Right lobe of liver (tissue), 6 donors: ENCODE measurements at regions not wholly inside any gene's neighbourhood (a gene's known extent, or its start where the extent isn't known, plus 50 kb on each side); places are given as distances from the start of the nearest gene placed in this dataset.

Experiments used
- ATAC-seq, 4 donors: fragments of 200-7000 bp; cut with Tn5 transposase; one replicate each; pipeline ENCODE4 v1.9.1; 2020; ENCODE audit warnings: mild to moderate bottlenecking in 4 of 4, moderate library complexity in 4 of 4
- DNase-seq, 3 donors: peaks; one replicate each; pipeline ENCODE4 v3.0.0-alpha.2; 2020
- H3K27ac ChIP-seq, 3 donors: fragments of 200-600 bp; one replicate each; pipeline ENCODE4 v1.8.0; 2022
- H3K27me3 ChIP-seq, 2 donors: fragments of 200-600 bp; one replicate each; pipeline ENCODE4 v1.8.0; 2022
- H3K36me3 ChIP-seq, 4 donors: fragments of 200-600 bp; sonication (generic) in 1 of 4; one replicate each; pipeline versions ENCODE4 v1.5.1 to v1.8.0; 2017 to 2022; ENCODE audit warnings: control low read depth in 1 of 4
- H3K4me1 ChIP-seq, 4 donors: fragments of 200-600 bp; sonication (generic) in 1 of 4; one replicate each; pipeline versions ENCODE4 v1.5.1 to v1.8.0; 2017 to 2022; ENCODE audit warnings: control low read depth in 1 of 4
- H3K4me3 ChIP-seq, 3 donors: fragments of 200-600 bp; one replicate each; pipeline ENCODE4 v1.8.0; 2022
- H3K9me3 ChIP-seq, 4 donors: fragments of 200-600 bp; sonication (generic) in 1 of 4; one replicate each; pipeline versions ENCODE4 v1.5.1 to v1.8.0; 2017 to 2022; ENCODE audit warnings: control low read depth in 1 of 4
- CTCF ChIP-seq, 4 donors: fragments of 200-600 bp in 3 of 4; fragments of 450-650 bp in 1 of 4; IDR thresholded peaks; one replicate each; pipeline versions ENCODE4 v1.5.1 to v1.8.0; 2016 to 2022; ENCODE audit warnings: antibody characterized with exemption in 4 of 4, mild to moderate bottlenecking in 2 of 4
- POLR2A ChIP-seq: fragments of 450-650 bp; IDR thresholded peaks from one replicate; pipeline ENCODE4 v1.6.1; 2017; ENCODE audit warnings: antibody characterized with exemption, mild to moderate bottlenecking
- WGBS: methylation state at CpG from one replicate; pipeline ENCODE4 v1.1.6; 2018; ENCODE audit warnings: low coverage, low lambda C conversion rate; ENCODE audit not compliant: insufficient coverage; ENCODE audit errors: missing lambda C conversion rate; 5-methylcytosine and 5-hydroxymethylcytosine counted together
- intact Hi-C, 2 donors: fragments of 100-400 bp; cut with DNase I; formaldehyde crosslinking; loops; one replicate each; pipeline versions ENCODE4 v1.11.2 to v1.14.1; 2022
- donor health status: DM: no; HTN: yes; CAD: no.
- donor health status: DM: no; HTN: no; CAD: no.
- donor health status: DM: no; HTN: no; CAD: no.
- donor health status: DM: no; HTN: yes; CAD: no.
- donor health status: DM: no; HTN: yes; CAD: no.

DNA sequence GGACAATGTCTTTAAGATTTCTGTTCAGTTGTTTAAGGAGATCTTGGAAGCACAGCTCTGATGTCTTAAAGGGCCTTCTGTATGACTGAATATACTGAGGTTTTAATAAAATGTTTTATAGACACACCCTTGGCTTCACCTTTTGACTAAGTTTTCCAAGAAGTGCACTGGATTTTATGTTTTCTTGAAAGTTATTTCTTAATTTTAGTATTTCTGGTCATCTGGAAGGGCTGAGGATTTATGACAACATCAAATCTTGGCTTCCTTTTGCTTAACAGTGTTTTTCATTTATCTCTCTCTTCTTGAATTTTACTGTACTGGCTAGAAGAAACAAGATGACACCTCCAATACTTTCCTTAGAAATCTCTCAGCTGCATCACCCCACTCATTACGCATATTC, 2423.4 kb downstream of the LRRC4C start:
- no peak overlapping the region for H3K4me3 ChIP-seq
- no peak for TF ChIP-seq POLR2A
- no peak for TF ChIP-seq CTCF (IDR thresholded peaks at IDR 0.05)
- no peaks in the 10 kb centered on the region for H3K9me3 ChIP-seq
- H3K27ac ChIP-seq: no peak overlapping the region
- H3K4me1 ChIP-seq: no peaks in the 10 kb centered on the region
- ATAC-seq (no peak), DNase-seq (no peak)
- H3K36me3 ChIP-seq: no peaks in the 10 kb centered on the region
- H3K27me3 ChIP-seq: no peaks in the 10 kb centered on the region
- 53% methylated on average over 1 of the region's 1 CpG for WGBS
- intact Hi-C loops: no loop called here

- ATAC-seq (no peak), DNase-seq (no peak)
- intact Hi-C loops: no loop called here
- WGBS: 55% methylated on average over 5 of the region's 5 CpGs
- no peak overlapping the region for H3K4me3 ChIP-seq
- no peaks in the 10 kb centered on the region for H3K4me1 ChIP-seq
- H3K9me3 ChIP-seq: no peaks in the 10 kb centered on the region
- H3K27me3 ChIP-seq: no peaks in the 10 kb centered on the region
- H3K27ac ChIP-seq: no peak overlapping the region
- H3K36me3 ChIP-seq: no peaks in the 10 kb centered on the region
- TF ChIP-seq POLR2A: no peak
- no peak for TF ChIP-seq CTCF (IDR thresholded peaks at IDR 0.05)
Observed at GRCh38 chr11:39021539-39021938, 2423.5 kb upstream of the RAG2 start.

- Histone ChIP-seq H3K27me3 (no peaks in the 10 kb centered on the region), H3K27ac (no peak overlapping the region), H3K9me3 (no peaks in the 10 kb centered on the region), H3K4me1 (no peaks in the 10 kb centered on the region), H3K36me3 (no peaks in the 10 kb centered on the region), H3K4me3 (no peak overlapping the region)
- ATAC-seq (no peak), DNase-seq (no peak)
- intact Hi-C loops: no loop called here
- TF ChIP-seq CTCF (IDR thresholded peaks at IDR 0.05): no peak
- no peak for TF ChIP-seq POLR2A
Observed at GRCh38 chr11:39011797-39012196, 2413.8 kb upstream of the RAG2 start.

GRCh38 chr11:38990841-38991240, 2392.8 kb upstream of the RAG2 start:
- Histone ChIP-seq H3K27ac (no peak overlapping the region), H3K4me3 (no peak overlapping the region), H3K36me3 (no peaks in the 10 kb centered on the region), H3K27me3 (no peaks in the 10 kb centered on the region), H3K9me3 (no peaks in the 10 kb centered on the region), H3K4me1 (no peaks in the 10 kb centered on the region)
- no peak for DNase-seq
- TF ChIP-seq CTCF (IDR thresholded peaks at IDR 0.05) (no peak), POLR2A (no peak)
- intact Hi-C loops: no loop called here
- WGBS: 43% methylated on average over 2 of the region's 2 CpGs
- ATAC-seq: no peak

DNA sequence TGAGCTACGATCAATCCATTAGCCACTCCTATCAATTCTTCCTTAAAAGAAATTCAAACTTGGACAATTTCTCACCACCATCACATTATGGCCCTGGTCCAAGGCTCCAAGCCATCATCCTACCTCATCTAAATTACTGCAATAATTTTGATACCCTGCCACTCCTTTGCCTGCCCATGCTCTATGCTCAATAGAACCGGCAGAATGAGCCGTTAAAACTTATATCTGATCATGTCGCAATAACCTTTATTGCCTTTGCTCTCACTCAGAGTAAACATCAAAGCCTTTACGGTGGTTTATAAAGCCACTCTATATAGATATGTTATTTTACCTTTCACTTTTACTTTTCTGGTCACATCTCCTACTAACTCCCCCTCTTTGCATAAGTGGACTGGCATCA, 2392.1 kb upstream of the RAG2 start:
- no peak for TF ChIP-seq POLR2A
- TF ChIP-seq CTCF (IDR thresholded peaks at IDR 0.05): no peak

More for the DNA sequence above, 2392.1 kb upstream of the RAG2 start:
- no peaks in the 10 kb centered on the region for H3K9me3 ChIP-seq
- no peak overlapping the region for H3K27ac ChIP-seq
- ATAC-seq: no peak
- 38% methylated on average over 5 of the region's 5 CpGs for WGBS
- H3K4me3 ChIP-seq: no peak overlapping the region
- H3K36me3 ChIP-seq: no peaks in the 10 kb centered on the region
- no peaks in the 10 kb centered on the region for H3K27me3 ChIP-seq
- H3K4me1 ChIP-seq: no peaks in the 10 kb centered on the region
- no peak for DNase-seq
- intact Hi-C loops: no loop called here
